GM21576 (cell line): ENCODE measurements at regions not wholly inside any gene's neighbourhood (a gene's known extent, or its start where the extent isn't known, plus 50 kb on each side); places are given as distances from the start of the nearest gene placed in this dataset.
"Not testable (repeated sequence)": the region's sequence is repeated elsewhere in the genome, so short reads cannot be mapped to it uniquely, and the experiment has no call there.

Experiments used
- ATAC-seq: cut with Tn5 transposase; IDR thresholded peaks from one replicate; pipeline ENCODE4 v1.9.1; 2021; ENCODE audit warnings: mild to moderate bottlenecking, moderate library complexity; ENCODE audit not compliant: unreplicated experiment

- no peak for ATAC-seq
Measured at GRCh38 chr2:64742678-64743077, 89.0 kb upstream of the SERTAD2 start.

DNA sequence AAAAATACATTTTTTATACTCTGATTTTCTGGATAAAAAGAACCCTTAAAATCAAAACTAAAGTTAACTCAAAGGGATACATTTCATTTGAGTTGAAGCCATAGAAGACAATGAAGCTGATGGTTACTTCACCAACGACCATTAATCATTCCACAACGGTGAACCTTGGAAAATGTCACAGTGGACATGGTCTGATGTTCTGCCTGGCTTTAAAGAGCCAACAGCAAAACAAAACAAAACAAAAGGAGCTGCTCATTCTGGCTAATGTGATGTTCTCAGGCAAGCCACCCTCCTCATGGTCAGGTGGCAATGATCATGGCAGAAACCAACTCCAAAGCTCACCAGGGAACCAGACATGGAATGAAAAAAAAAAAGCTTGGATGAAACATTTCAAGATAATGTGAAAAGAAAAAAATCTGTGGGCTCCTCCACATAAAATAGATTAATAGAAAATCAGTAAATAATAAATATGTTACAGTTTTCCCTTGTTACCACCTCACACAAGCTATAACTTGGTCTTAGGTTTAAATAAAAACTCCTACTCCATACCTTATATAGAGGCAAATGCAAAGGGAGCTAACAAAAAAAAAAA is 90.1 kb upstream of the SERTAD2 start:
- ATAC-seq: no peak

- ATAC-seq: no peak
Measured at GRCh38 chr2:64745562-64745961, 91.8 kb upstream of the SERTAD2 start.

DNA sequence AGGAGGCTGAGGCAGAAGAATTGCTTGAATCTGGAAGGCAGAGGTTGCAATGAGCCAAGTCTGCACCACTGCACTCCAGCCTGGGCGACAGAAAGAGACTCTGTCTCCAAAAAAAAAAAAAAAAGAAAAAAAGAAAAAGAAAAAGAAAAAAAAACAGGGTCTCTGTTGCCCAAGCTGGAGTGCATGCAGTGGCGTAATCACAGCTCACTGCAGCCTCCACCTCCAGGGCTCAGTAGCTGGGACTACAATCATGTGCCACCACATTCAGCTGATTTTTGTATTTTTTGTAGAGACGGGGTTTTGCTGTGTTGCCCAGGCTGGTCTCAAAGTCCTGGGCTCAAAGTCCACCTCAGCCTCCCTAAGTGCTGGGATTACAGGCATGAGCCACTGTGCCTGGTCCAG is 94.0 kb upstream of the SERTAD2 start:
- ATAC-seq: not testable (repeated sequence)

- no peak for ATAC-seq
Measured at GRCh38 chr2:64748147-64748546, 94.4 kb upstream of the SERTAD2 start.

DNA sequence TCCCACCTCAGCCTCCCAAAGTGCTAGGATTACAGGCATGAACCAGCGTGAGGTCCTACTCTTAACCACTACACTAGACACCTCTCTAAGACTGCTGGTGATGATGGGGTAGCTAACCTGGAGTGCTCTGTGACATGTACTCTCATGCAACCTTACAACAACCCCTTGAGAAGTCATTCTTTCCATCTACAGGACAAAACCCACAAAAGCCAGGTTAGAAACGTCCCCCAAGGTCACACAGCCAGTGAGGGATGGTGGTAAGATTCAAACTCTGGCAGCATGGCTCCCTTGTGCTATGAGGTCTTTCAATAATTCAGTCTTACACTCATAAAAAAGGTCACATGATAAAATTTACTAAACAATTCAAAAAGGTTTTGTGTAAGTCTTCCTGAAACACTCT is 94.8 kb upstream of the SERTAD2 start:
- ATAC-seq: no peak

DNA sequence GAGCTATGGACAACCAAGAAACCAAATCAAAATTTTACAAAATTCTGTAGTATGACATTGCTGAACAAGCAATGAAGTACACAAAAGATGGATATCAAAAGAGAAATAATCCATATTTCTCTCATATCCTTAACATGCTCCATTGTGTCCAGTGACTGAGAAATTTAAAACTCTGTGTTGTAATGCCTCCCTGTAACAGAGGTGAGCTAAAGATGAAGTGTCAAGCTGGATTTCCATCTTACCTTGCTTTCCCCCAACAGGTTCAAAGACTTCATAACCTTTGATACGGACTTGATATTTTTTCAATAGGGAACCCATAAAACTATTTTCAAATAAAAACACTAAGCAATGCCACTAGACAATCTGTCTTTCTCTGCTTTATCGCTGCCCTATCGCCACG is 95.7 kb upstream of the SERTAD2 start:
- ATAC-seq: no peak

GRCh38 chr2:64750001-64750816 is 96.5 kb upstream of the SERTAD2 start:
- no peak for ATAC-seq

GRCh38 chr2:64750817-64751285 is 97.1 kb upstream of the SERTAD2 start:
- ATAC-seq: peak; percentile 86

- peak; percentile 79 for ATAC-seq
Measured at GRCh38 chr2:64751286-64752260, 97.9 kb upstream of the SERTAD2 start.

DNA sequence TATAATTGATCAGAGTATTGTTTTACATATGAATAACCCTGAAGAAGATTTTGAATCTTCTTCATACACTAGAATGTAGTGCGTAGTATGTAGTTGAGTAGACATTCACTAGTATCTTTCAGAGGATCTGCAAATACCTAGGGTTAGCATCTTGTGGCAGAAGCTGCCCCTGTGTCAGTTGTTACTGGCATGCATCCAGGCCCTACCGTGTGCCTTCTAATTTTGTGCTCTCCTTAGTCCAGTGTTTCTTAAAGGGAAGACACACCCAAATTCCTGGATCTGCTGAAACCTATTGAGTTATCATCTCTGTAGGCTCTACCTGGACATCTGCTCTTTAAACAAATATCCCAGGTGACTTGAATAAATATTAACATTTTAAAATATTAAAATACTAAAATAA is 99.7 kb upstream of the SERTAD2 start:
- no peak for ATAC-seq

- ATAC-seq: no peak
Measured at GRCh38 chr2:64754570-64754969, 100.9 kb upstream of the SERTAD2 start.

DNA sequence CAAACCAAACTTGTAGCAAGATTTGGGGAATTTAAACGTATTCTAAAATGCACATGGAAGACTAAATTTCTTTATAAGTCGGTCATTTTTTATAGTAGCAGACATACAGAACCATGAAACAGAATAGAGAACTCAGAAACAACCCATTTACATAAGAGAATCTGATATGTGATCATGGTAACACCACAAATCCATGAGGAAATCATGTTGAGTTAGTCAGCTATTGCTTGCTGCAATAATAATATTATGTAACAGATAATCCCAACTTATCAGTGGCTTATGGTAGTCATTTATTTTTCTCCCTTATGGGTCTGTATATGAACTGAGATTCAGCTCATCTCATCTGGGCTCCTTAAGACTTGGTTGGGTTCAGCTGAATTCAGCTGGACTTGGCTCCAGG is 103.4 kb upstream of the SERTAD2 start:
- ATAC-seq: no peak

- ATAC-seq: no peak
Measured at GRCh38 chr2:64760128-64760527, 106.4 kb upstream of the SERTAD2 start.

GRCh38 chr2:64762301-64762997 is 108.7 kb upstream of the SERTAD2 start:
- no peak for ATAC-seq

- ATAC-seq: no peak
Measured at GRCh38 chr2:64763126-64763525, 109.4 kb upstream of the SERTAD2 start.

GRCh38 chr2:64765160-64765805 is 111.6 kb upstream of the SERTAD2 start:
- no peak for ATAC-seq

DNA sequence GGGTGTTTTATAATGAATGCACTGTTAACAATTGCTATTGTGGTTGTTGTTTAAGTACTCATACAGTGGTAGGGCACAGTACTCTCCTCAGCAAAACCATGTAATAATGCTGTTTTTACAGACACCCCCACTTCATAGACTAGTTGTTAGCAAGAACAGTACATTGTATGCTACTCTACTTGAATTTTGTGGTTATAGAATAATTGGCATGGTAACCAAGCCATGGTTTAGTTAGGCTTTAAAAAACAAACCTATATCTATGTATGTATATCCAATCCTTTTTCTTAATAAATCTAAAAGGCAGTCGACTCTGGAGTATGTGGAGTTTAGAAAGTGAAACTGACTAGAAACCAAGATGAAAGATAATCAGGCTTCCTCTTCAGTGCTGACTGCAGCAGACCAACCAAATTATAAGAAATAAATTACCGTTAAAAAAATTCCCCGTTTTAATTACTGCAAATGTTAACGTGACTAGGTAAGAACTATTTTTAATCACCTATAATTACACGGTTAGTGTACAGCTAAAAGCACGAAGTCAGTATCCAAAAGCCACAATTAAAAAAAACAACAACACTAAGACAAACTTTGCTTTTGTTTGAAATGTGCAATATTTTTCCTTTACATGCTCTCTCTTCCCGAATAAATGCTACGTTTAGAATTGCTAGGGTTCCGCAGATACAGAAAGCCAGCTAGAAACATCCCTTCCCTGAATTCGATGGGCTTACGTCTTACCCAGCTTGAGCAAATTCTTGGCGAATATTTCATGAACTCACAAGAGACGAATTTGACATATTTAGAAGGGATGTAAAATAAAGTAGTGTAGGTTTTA is 113.3 kb upstream of the SERTAD2 start:
- ATAC-seq: no peak
